GM23338 (cell line): ENCODE measurements at regions not wholly inside any gene's neighbourhood (a gene's known extent, or its start where the extent isn't known, plus 50 kb on each side); places are given as distances from the start of the nearest gene placed in this dataset.

Experiments
- CREB1 ChIP-seq: fragments of 250-450 bp; sonication (Bioruptor Pico); IDR thresholded peaks from 2 replicates; pipeline ENCODE4 v1.5.0; 2020; ENCODE audit warnings: low read depth, mild to moderate bottlenecking, moderate library complexity
- CTCF ChIP-seq, 2 experiments: fragments of 200-600 bp in 1 of 2; sonication (generic) in 1 of 2; conservative IDR thresholded peaks; 2 replicates each; pipeline versions ENCODE4 v1.5.1 to v1.6.1; 2016 to 2017; ENCODE audit warnings: antibody characterized with exemption in 2 of 2, low read depth in 2 of 2, mild to moderate bottlenecking in 2 of 2, moderate library complexity in 1 of 2
- POLR2AphosphoS5 ChIP-seq: IDR thresholded peaks from 2 replicates; pipeline ENCODE4 v1.6.1; 2016; ENCODE audit warnings: antibody characterized with exemption, low read depth
- ZNF114 ChIP-seq: fragments of 250-450 bp; sonication (Bioruptor Pico); IDR thresholded peaks from 2 replicates; pipeline ENCODE4 v1.5.0; 2020; ENCODE audit warnings: mild to moderate bottlenecking, moderate library complexity
- ZNF331 ChIP-seq: fragments of 250-450 bp; sonication (Bioruptor Pico); IDR thresholded peaks from 2 replicates; pipeline ENCODE4 v1.5.0; 2020; ENCODE audit warnings: low read depth, mild to moderate bottlenecking, moderate library complexity

GRCh38 chr1:112772781-112773180 lies 57.6 kb upstream of the PPM1J start:
- TF ChIP-seq CTCF (conservative IDR thresholded peaks at IDR 0.05; ENCODE audit: low read depth in 2 of 2) = no peak
- no peak for TF ChIP-seq CREB1 (CRISPR knock-in tag)
- TF ChIP-seq ZNF331 = no peak
- TF ChIP-seq POLR2AphosphoS5 = no peak
- no peak for TF ChIP-seq ZNF114
